ENCODE measurements at regions not wholly inside any gene's neighbourhood (a gene's known extent, or its start where the extent isn't known, plus 50 kb on each side); places are given as distances from the start of the nearest gene placed in this dataset.

- TF ChIP-seq POLR2A (IDR thresholded peaks at IDR 0.05) = no peak
- TF ChIP-seq CTCF (IDR thresholded peaks at IDR 0.05) = no peak
Observed at GRCh38 chr5:26763215-26763614, 275.2 kb downstream of the CDH9 start.
